Tibial nerve (tissue), 4 donors: ENCODE measurements at regions not wholly inside any gene's neighbourhood (a gene's known extent, or its start where the extent isn't known, plus 50 kb on each side); places are given as distances from the start of the nearest gene placed in this dataset.
A peak's percentile ranks its signal among the peaks of the same experiment; 100 is the strongest.

Source experiments
- DNase-seq, 2 donors: peaks; one replicate each; pipeline ENCODE4 v3.0.0-alpha.2; 2019; ENCODE audit warnings: low spot score in 2 of 2
- H3K27ac ChIP-seq, 4 donors: fragments of 200-600 bp; sonication (generic) in 3 of 4; one replicate each; pipeline ENCODE4 v1.5.1; 2017 to 2019; ENCODE audit warnings: mild to moderate bottlenecking in 1 of 4
- H3K27me3 ChIP-seq, 2 donors: fragments of 200-600 bp; sonication (generic) in 1 of 2; one replicate each; pipeline versions ENCODE4 v1.5.1 to v1.6.0; 2017 to 2019
- H3K36me3 ChIP-seq, 3 donors: fragments of 200-600 bp; sonication (generic); one replicate each; pipeline ENCODE4 v1.5.1; 2018 to 2019
- H3K4me1 ChIP-seq, 4 donors: fragments of 200-600 bp; sonication (generic) in 3 of 4; one replicate each; pipeline ENCODE4 v1.5.1; 2017 to 2019
- H3K4me3 ChIP-seq, 4 donors: fragments of 200-600 bp; sonication (generic) in 3 of 4; one replicate each; pipeline ENCODE4 v1.5.1; 2017 to 2019; ENCODE audit warnings: mild to moderate bottlenecking in 1 of 4, moderate library complexity in 1 of 4
- H3K9me3 ChIP-seq, 4 donors: fragments of 200-600 bp; sonication (generic) in 3 of 4; one replicate each; pipeline ENCODE4 v1.5.1; 2017 to 2019
- CTCF ChIP-seq, 5 experiments: fragments of 200-600 bp in 3 of 5; fragments of 450-650 bp in 2 of 5; sonication (generic) in 3 of 5; IDR thresholded peaks; one replicate each; pipeline ENCODE4 v1.5.1; 2016 to 2019; ENCODE audit warnings: antibody characterized with exemption in 5 of 5, mild to moderate bottlenecking in 3 of 5, moderate library complexity in 2 of 5
- EP300 ChIP-seq, 2 donors: sonication (generic); formaldehyde crosslinking; IDR thresholded peaks; one replicate each; pipeline ENCODE4 v1.6.1; 2017; ENCODE audit warnings: antibody characterized with exemption in 2 of 2, mild to moderate bottlenecking in 1 of 2
- POLR2A ChIP-seq, 2 donors: fragments of 450-650 bp; IDR thresholded peaks; one replicate each; pipeline ENCODE4 v1.6.1; 2017; ENCODE audit warnings: antibody characterized with exemption in 2 of 2, mild to moderate bottlenecking in 2 of 2, moderate library complexity in 2 of 2
- WGBS, 2 donors: methylation state at CpG; one replicate each; pipeline ENCODE4 v1.1.5; 2018; 5-methylcytosine and 5-hydroxymethylcytosine counted together

DNA sequence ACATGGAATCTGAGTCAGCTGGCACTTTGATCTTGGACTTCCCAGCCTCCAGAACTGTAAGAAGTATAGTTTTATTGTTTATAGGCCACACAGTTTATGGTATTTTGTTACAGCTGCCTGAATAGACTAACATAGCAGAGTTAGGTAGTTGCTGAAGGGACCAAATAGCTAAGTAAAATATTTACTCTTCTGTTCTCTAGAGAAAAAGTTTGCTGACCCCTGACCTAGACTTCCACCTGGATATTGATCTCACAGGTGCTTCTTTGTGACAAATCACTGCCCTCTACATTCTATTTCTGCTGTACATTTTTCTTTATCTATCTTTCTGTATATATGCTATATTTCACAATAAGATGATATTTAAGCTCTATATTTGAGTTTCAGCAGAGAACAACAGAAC, 212.5 kb downstream of the CSNK2A3 start:
- peaks cover 0 to 21% (median 0%) of the 10 kb centered on the region in 4 donors for H3K4me1 ChIP-seq
- no peaks in the 10 kb centered on the region for H3K36me3 ChIP-seq
- H3K27me3 ChIP-seq = no peaks in the 10 kb centered on the region
- no peak for DNase-seq
- H3K27ac ChIP-seq = peak overlapping the region in 2 of 4 donors; percentile 41 to 46
- TF ChIP-seq CTCF (IDR thresholded peaks at IDR 0.05) = no peak
- TF ChIP-seq EP300 (IDR thresholded peaks at IDR 0.05) = no peak
- TF ChIP-seq POLR2A (IDR thresholded peaks at IDR 0.05) = no peak
- H3K4me3 ChIP-seq = no peak overlapping the region
- no peaks in the 10 kb centered on the region for H3K9me3 ChIP-seq

DNA sequence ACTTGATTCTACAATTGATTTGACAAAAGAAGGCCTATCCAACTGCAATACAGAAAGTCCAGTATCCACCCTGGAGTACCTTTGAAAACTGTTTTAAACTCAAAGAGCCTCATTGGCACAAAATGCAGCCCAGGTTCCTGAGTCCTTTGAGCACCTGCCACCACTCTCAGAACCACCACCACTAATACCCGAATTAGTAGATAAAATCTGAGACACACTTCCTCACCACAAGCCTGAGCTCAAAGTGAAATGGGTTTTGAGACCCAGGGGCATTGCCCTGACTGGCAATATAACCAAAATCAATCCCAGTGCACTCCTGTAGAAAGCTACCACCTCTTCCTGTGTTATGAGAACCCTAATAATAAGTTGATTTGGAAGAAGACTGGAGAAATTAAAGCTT, 215.7 kb downstream of the CSNK2A3 start:
- no peaks in the 10 kb centered on the region for H3K36me3 ChIP-seq
- no peak for TF ChIP-seq POLR2A (IDR thresholded peaks at IDR 0.05)
- no peak for TF ChIP-seq CTCF (IDR thresholded peaks at IDR 0.05)
- no peak for TF ChIP-seq EP300 (IDR thresholded peaks at IDR 0.05)
- H3K27ac ChIP-seq = no peak overlapping the region
- 67 to 71% methylated on average over 1 of the region's 1 CpG for WGBS, 2 donors
- no peaks in the 10 kb centered on the region for H3K9me3 ChIP-seq
- H3K4me3 ChIP-seq = no peak overlapping the region
- DNase-seq = no peak
- H3K4me1 ChIP-seq = peaks cover 0 to 13% (median 0%) of the 10 kb centered on the region in 4 donors
- no peaks in the 10 kb centered on the region for H3K27me3 ChIP-seq

GRCh38 chr11:11135820-11136476, 217.1 kb downstream of the CSNK2A3 start:
- 52 to 53% methylated on average over 2 of the region's 2 CpGs for WGBS, 2 donors
- no peaks in the 10 kb centered on the region for H3K36me3 ChIP-seq
- TF ChIP-seq EP300 (IDR thresholded peaks at IDR 0.05) (no peak), CTCF (IDR thresholded peaks at IDR 0.05) (no peak), POLR2A (IDR thresholded peaks at IDR 0.05) (no peak)
- H3K27ac ChIP-seq = no peak overlapping the region
- no peak for DNase-seq
- no peak overlapping the region for H3K4me3 ChIP-seq
- no peaks in the 10 kb centered on the region for H3K27me3 ChIP-seq
- no peaks in the 10 kb centered on the region for H3K4me1 ChIP-seq
- no peaks in the 10 kb centered on the region for H3K9me3 ChIP-seq

DNA sequence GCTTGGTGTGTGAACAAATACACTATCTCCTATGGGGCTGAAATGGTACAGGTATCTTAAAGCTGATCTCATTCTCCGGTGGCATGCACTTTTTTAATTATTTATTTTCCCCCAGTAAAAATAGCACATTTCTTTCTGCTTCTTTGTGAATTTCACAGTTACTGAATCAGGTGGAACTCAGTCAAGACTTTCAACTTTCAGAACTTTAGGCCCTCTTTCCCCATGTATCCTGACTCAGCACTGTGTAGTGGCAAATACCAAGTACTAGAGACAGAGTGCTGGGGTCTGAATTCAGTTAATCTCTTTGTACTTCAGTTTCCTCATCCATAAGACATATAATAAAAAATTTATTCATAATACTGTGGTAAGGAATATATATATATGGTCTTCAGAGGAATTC, 223.9 kb downstream of the CSNK2A3 start:
- no peaks in the 10 kb centered on the region for H3K36me3 ChIP-seq
- H3K27me3 ChIP-seq = no peaks in the 10 kb centered on the region
- TF ChIP-seq POLR2A (IDR thresholded peaks at IDR 0.05) = no peak
- TF ChIP-seq CTCF (IDR thresholded peaks at IDR 0.05) = no peak
- TF ChIP-seq EP300 (IDR thresholded peaks at IDR 0.05) = no peak
- H3K27ac ChIP-seq = no peak overlapping the region
- 89 to 95% methylated on average over 1 of the region's 1 CpG for WGBS, 2 donors
- no peaks in the 10 kb centered on the region for H3K9me3 ChIP-seq
- no peak for DNase-seq
- no peak overlapping the region for H3K4me3 ChIP-seq
- H3K4me1 ChIP-seq = no peaks in the 10 kb centered on the region

DNA sequence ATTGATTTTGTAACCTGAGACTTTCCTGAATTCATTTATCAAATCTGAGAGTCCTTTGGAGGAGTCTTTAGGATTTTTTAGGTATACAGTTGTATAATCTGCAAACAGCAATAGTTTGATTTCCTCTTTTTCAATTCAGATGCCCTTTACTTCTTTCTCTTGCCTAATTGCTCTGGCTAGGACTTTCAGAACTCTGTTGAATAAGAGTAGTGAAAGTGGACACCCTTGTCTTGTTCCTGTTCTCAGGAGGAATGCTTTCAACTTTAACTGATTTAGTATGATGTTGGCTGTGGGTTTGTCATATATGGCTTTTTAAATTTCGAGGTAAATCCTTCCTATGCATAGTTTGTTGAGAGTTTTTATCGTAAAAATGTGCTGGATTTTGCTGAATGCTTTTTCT, 227.4 kb downstream of the CSNK2A3 start:
- TF ChIP-seq EP300 (IDR thresholded peaks at IDR 0.05) (no peak), POLR2A (IDR thresholded peaks at IDR 0.05) (no peak)
- 85 to 87% methylated on average over 2 of the region's 2 CpGs for WGBS, 2 donors
- Histone ChIP-seq H3K27ac (no peak overlapping the region), H3K4me1 (no peaks in the 10 kb centered on the region), H3K36me3 (no peaks in the 10 kb centered on the region), H3K27me3 (no peaks in the 10 kb centered on the region), H3K9me3 (no peaks in the 10 kb centered on the region), H3K4me3 (no peak overlapping the region)
- no peak for DNase-seq

- Histone ChIP-seq H3K9me3 (no peaks in the 10 kb centered on the region), H3K27me3 (no peaks in the 10 kb centered on the region), H3K4me3 (no peak overlapping the region), H3K36me3 (no peaks in the 10 kb centered on the region), H3K27ac (no peak overlapping the region), H3K4me1 (no peaks in the 10 kb centered on the region)
- DNase-seq = no peak
- TF ChIP-seq POLR2A (IDR thresholded peaks at IDR 0.05) (no peak), EP300 (IDR thresholded peaks at IDR 0.05) (no peak), CTCF (IDR thresholded peaks at IDR 0.05) (no peak)
- WGBS, 2 donors = 83 to 100% methylated on average over 1 of the region's 1 CpG
Measured at GRCh38 chr11:11122749-11123148, 230.3 kb downstream of the CSNK2A3 start.
